Activated T-cell treated with anti-CD3 and anti-CD28 coated beads, Interleukin-2, amount 50 U/mL, for 72 hours (primary cell): ENCODE measurements at regions not wholly inside any gene's neighbourhood (a gene's known extent, or its start where the extent isn't known, plus 50 kb on each side); places are given as distances from the start of the nearest gene placed in this dataset.
A peak's percentile ranks its signal among the peaks of the same experiment; 100 is the strongest.
"Not testable (repeated sequence)": the region's sequence is repeated elsewhere in the genome, so short reads cannot be mapped to it uniquely, and the experiment has no call there.

Experiments used
- ATAC-seq, 2 donors: fragments of 150-1000 bp; cut with Tn5 transposase; replicated peaks in 1 of 2; 2 replicates each; pipeline ENCODE4 v1.10.0; 2021; ENCODE audit warnings: moderate library complexity in 2 of 2, mild to moderate bottlenecking in 1 of 2
- DNase-seq, 2 donors: peaks; one replicate each; pipeline ENCODE4 v3.0.0; 2021 to 2022; ENCODE audit warnings: mixed read lengths in 1 of 2
- H3K27ac Mint-ChIP-seq: one replicate; pipeline ENCODE4 v1.8.0; 2022; ENCODE audit warnings: mild to moderate bottlenecking, moderate library complexity, mixed read lengths
- H3K27me3 Mint-ChIP-seq: one replicate; pipeline ENCODE4 v1.8.0; 2022; ENCODE audit warnings: low read depth, mixed read lengths
- H3K36me3 Mint-ChIP-seq, 2 donors: one replicate each; pipeline ENCODE4 v1.8.0; 2022; ENCODE audit warnings: mixed read lengths in 2 of 2, mild to moderate bottlenecking in 1 of 2; ENCODE audit not compliant: insufficient read depth in 2 of 2
- H3K4me1 Mint-ChIP-seq: one replicate; pipeline ENCODE4 v1.8.0; 2022; ENCODE audit warnings: low read depth, mixed read lengths
- H3K4me3 Mint-ChIP-seq, 2 donors: one replicate each; pipeline ENCODE4 v1.8.0; 2022; ENCODE audit warnings: mild to moderate bottlenecking in 2 of 2, mixed read lengths in 2 of 2, moderate library complexity in 2 of 2
- H3K9me3 Mint-ChIP-seq, 2 donors: one replicate each; pipeline ENCODE4 v1.8.0; 2022; ENCODE audit warnings: mixed read lengths in 2 of 2

- Mint-ChIP-seq H3K9me3 (no peaks in the 10 kb centered on the region), H3K4me3 (no peak overlapping the region), H3K27me3 (no peaks in the 10 kb centered on the region), H3K36me3 (peaks cover 1 to 2% of the 10 kb centered on the region in 2 donors), H3K4me1 (peaks cover 38% of the 10 kb centered on the region), H3K27ac (no peak overlapping the region)
- DNase-seq (no peak), ATAC-seq (no peak)
These were observed 51.9 kb upstream of the RBM47 start for GRCh38 chr4:40681600-40681999.

- ATAC-seq (peak; percentile 89 to 92), DNase-seq (peak; percentile 44 to 60)
- H3K27ac Mint-ChIP-seq: no peak overlapping the region
- H3K36me3 Mint-ChIP-seq: peaks cover 1 to 2% of the 10 kb centered on the region in 2 donors
- no peaks in the 10 kb centered on the region for H3K9me3 Mint-ChIP-seq
- H3K4me1 Mint-ChIP-seq: peaks cover 39% of the 10 kb centered on the region
- no peaks in the 10 kb centered on the region for H3K27me3 Mint-ChIP-seq
- H3K4me3 Mint-ChIP-seq: peak overlapping the region; percentile 52 to 63
These were observed 52.8 kb upstream of the RBM47 start for GRCh38 chr4:40682290-40683101.

GRCh38 chr4:40683536-40684145, 54.0 kb upstream of the RBM47 start:
- ATAC-seq, DNase-seq, H3K27ac Mint-ChIP-seq, H3K9me3 Mint-ChIP-seq, H3K36me3 Mint-ChIP-seq, H3K27me3 Mint-ChIP-seq: not testable (repeated sequence)
- peak overlapping the region in 1 of 2 donors; percentile 63 for H3K4me3 Mint-ChIP-seq
- peaks cover 51% of the 10 kb centered on the region for H3K4me1 Mint-ChIP-seq

- DNase-seq: no peak
- Mint-ChIP-seq H3K9me3 (no peaks in the 10 kb centered on the region), H3K27ac (no peak overlapping the region), H3K4me1 (peaks cover 49% of the 10 kb centered on the region), H3K36me3 (peaks cover 1 to 2% of the 10 kb centered on the region in 2 donors), H3K4me3 (no peak overlapping the region), H3K27me3 (no peaks in the 10 kb centered on the region)
- ATAC-seq: no peak
These were observed 54.7 kb upstream of the RBM47 start for GRCh38 chr4:40684404-40684803.

GRCh38 chr4:40685300-40685699, 55.6 kb upstream of the RBM47 start:
- DNase-seq (no peak), ATAC-seq (no peak)
- peaks cover 2% of the 10 kb centered on the region for H3K27me3 Mint-ChIP-seq
- no peak overlapping the region for H3K27ac Mint-ChIP-seq
- no peak overlapping the region for H3K4me3 Mint-ChIP-seq
- H3K9me3 Mint-ChIP-seq: no peaks in the 10 kb centered on the region
- H3K4me1 Mint-ChIP-seq: peaks cover 53% of the 10 kb centered on the region
- H3K36me3 Mint-ChIP-seq: peaks cover 1 to 2% of the 10 kb centered on the region in 2 donors

GRCh38 chr4:40686081-40686913, 56.6 kb upstream of the RBM47 start:
- DNase-seq (no peak), ATAC-seq (no peak)
- Mint-ChIP-seq H3K27ac (no peak overlapping the region), H3K4me3 (no peak overlapping the region), H3K27me3 (peaks cover 6% of the 10 kb centered on the region), H3K36me3 (peaks cover 1 to 4% of the 10 kb centered on the region in 2 donors), H3K9me3 (no peaks in the 10 kb centered on the region), H3K4me1 (peaks cover 62% of the 10 kb centered on the region)

GRCh38 chr4:40687676-40688389, 58.2 kb upstream of the RBM47 start:
- H3K36me3 Mint-ChIP-seq: peaks cover 2 to 4% of the 10 kb centered on the region in 2 donors
- no peaks in the 10 kb centered on the region for H3K9me3 Mint-ChIP-seq
- ATAC-seq (peak; percentile 8 to 23), DNase-seq (no peak)
- peak overlapping the region; percentile 97 for H3K27ac Mint-ChIP-seq
- peaks cover 6% of the 10 kb centered on the region for H3K27me3 Mint-ChIP-seq
- peak overlapping the region; percentile 52 to 79 for H3K4me3 Mint-ChIP-seq
- peaks cover 52% of the 10 kb centered on the region for H3K4me1 Mint-ChIP-seq

- Mint-ChIP-seq H3K4me3 (peak overlapping the region; percentile 52 to 79), H3K27ac (peak overlapping the region; percentile 97), H3K27me3 (peaks cover 6% of the 10 kb centered on the region), H3K9me3 (no peaks in the 10 kb centered on the region), H3K4me1 (peaks cover 44% of the 10 kb centered on the region), H3K36me3 (peaks cover 2 to 4% of the 10 kb centered on the region in 2 donors)
- DNase-seq (peak; percentile 36 to 46), ATAC-seq (peak; percentile 95 to 96)
These were observed 58.9 kb upstream of the RBM47 start for GRCh38 chr4:40688446-40689095.

- Mint-ChIP-seq H3K36me3 (peaks cover 2% of the 10 kb centered on the region in 2 donors), H3K27me3 (peaks cover 6% of the 10 kb centered on the region), H3K9me3 (no peaks in the 10 kb centered on the region), H3K27ac (no peak overlapping the region), H3K4me1 (peaks cover 31% of the 10 kb centered on the region), H3K4me3 (no peak overlapping the region)
- DNase-seq (no peak), ATAC-seq (no peak)
These were observed 55.8 kb upstream of the NSUN7 start for GRCh38 chr4:40693946-40694345.

- not testable (repeated sequence) for ATAC-seq, H3K27ac Mint-ChIP-seq, H3K36me3 Mint-ChIP-seq, H3K4me3 Mint-ChIP-seq, DNase-seq, H3K27me3 Mint-ChIP-seq, H3K9me3 Mint-ChIP-seq
- H3K4me1 Mint-ChIP-seq: peaks cover 42% of the 10 kb centered on the region
These were observed 52.3 kb upstream of the NSUN7 start for GRCh38 chr4:40697476-40697875.

GRCh38 chr4:40698733-40699132, 51.0 kb upstream of the NSUN7 start:
- ATAC-seq: no peak
- no peaks in the 10 kb centered on the region for H3K27me3 Mint-ChIP-seq
- DNase-seq: no peak
- peak overlapping the region; percentile 75 for H3K27ac Mint-ChIP-seq
- peaks cover 2% of the 10 kb centered on the region in 2 donors for H3K36me3 Mint-ChIP-seq
- no peaks in the 10 kb centered on the region for H3K9me3 Mint-ChIP-seq
- no peak overlapping the region for H3K4me3 Mint-ChIP-seq
- H3K4me1 Mint-ChIP-seq: peaks cover 51% of the 10 kb centered on the region

GRCh38 chr4:40699648-40700047, 50.1 kb upstream of the NSUN7 start:
- DNase-seq (peak in 1 of 2 donors; percentile 32), ATAC-seq (peak; percentile 32 to 34)
- peaks cover 51% of the 10 kb centered on the region for H3K4me1 Mint-ChIP-seq
- peak overlapping the region; percentile 43 for H3K27ac Mint-ChIP-seq
- H3K36me3 Mint-ChIP-seq: peaks cover 2% of the 10 kb centered on the region in 2 donors
- H3K4me3 Mint-ChIP-seq: peak overlapping the region in 1 of 2 donors; percentile 8
- H3K9me3 Mint-ChIP-seq: no peaks in the 10 kb centered on the region
- H3K27me3 Mint-ChIP-seq: no peaks in the 10 kb centered on the region
